GM18517 (cell line): ENCODE measurements at regions not wholly inside any gene's neighbourhood (a gene's known extent, or its start where the extent isn't known, plus 50 kb on each side); places are given as distances from the start of the nearest gene placed in this dataset.
"Not testable (repeated sequence)": the region's sequence is repeated elsewhere in the genome, so short reads cannot be mapped to it uniquely, and the experiment has no call there.

Source experiments
- ATAC-seq: cut with Tn5 transposase; IDR thresholded peaks from one replicate; pipeline ENCODE4 v1.9.1; 2021; ENCODE audit warnings: mild to moderate bottlenecking, moderate library complexity; ENCODE audit not compliant: unreplicated experiment

- no peak for ATAC-seq
These were observed 628.6 kb upstream of the POM121L12 start for GRCh38 chr7:52406808-52407207.

GRCh38 chr7:52382731-52383130 is 652.7 kb upstream of the POM121L12 start:
- no peak for ATAC-seq

DNA sequence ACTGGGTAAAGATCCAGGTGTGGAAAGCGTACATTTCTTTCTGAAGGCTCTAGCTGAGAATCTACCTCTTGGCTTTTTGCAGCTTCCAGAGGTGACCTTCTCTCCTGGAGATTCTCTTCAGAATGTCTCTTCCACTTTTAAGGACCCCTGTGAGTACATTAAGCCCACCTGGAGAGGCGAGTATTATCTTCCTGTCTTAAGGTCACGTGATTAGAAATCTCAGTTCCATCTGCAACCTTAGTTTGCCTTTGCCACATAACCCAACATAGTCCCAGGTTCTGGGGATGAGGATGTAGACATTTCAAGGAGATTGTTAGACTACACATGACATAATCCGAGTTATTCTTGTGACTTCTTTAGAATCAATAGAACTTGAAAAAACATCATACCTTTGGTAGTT is 665.5 kb upstream of the POM121L12 start:
- no peak for ATAC-seq

GRCh38 chr7:52365349-52365748 is 670.1 kb upstream of the POM121L12 start:
- no peak for ATAC-seq

- ATAC-seq, result no peak
These were observed 672.9 kb upstream of the POM121L12 start for GRCh38 chr7:52362521-52362920.

DNA sequence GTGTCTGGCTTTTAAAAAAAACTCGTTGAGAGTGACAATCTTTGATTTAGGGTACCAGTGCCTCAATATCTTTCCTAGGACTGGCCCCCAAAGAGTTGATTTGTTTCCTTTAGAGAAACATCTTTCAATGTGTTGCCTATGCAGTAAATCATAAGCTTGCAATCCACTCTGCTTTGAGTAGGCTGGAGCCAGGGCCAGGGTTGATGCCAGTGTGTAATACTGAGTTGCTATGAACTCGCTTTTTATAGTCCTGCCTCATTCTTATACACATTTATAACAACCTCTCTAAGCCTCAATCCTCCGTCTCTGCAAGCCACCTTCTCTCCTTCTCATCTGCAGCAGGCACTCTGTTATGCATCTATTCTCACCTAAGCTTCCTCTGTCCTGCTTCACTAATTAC is 674.9 kb upstream of the POM121L12 start:
- no peak for ATAC-seq

GRCh38 chr7:52355053-52355452 is 680.4 kb upstream of the POM121L12 start:
- no peak for ATAC-seq

DNA sequence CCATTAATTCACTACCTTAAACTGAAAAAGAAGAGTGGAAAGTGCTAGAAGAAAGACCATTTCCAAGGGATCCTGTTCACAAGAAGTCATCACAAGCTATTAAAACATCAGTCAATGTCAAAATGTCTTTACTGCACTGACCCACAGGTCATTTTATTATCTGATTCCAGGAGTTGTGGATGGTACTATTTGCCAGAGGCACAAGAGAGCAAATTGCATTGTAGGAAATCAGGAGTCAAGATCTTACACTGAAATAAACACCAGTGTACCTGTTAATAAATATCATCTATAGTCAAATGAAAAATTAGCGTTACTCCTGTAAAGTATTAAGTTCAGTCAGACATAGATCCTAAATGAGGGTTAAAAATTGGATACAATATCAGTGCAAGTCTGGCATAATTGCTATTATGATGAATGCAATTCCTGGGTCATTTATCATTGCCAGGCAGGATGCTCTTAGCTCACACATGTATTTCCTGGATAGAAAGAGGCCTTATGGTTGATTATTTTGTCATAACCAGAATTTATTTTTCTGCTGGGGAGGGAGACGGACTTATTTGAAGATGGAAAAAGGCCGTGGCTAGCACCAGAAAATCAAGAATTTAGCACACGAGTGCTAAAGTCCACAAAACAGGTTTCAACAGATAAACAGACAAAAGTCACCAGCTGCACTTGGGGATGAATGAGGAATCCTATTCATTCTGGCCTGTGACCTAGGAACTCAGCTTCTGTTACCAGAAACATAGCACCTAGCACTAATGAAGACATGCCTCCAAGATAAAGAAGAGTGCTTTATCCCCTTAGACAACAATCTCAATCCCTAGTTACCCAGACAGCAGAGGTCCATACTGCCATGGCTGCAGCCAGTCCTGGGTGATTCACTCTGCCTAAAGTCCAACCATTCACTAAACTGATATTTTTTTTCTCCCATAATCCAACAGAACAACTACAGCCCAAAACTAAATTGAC is 683.1 kb upstream of the POM121L12 start:
- no peak for ATAC-seq

DNA sequence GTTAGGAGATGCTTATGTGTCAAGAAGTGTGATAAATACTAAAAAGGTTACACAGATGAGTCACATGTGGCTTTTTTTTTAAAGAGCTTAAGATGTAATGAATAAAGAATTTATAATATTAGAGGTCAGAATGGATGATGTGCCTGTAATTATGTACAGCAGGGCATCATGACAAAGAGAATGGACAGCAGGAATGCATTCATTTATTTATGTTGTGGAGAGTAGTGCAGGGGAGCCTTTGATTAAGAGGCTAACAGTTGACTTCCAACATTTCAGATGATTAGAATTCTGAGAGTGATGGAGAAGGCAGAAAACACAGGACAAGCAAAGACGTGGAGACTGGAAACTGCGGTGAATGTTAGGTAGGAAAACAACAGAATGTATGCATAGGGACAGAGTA is 691.4 kb upstream of the POM121L12 start:
- no peak for ATAC-seq

- no peak for ATAC-seq
These were observed 695.4 kb upstream of the POM121L12 start for GRCh38 chr7:52340067-52340466.

- not testable (repeated sequence) for ATAC-seq
These were observed 707.1 kb upstream of the POM121L12 start for GRCh38 chr7:52328328-52328727.

DNA sequence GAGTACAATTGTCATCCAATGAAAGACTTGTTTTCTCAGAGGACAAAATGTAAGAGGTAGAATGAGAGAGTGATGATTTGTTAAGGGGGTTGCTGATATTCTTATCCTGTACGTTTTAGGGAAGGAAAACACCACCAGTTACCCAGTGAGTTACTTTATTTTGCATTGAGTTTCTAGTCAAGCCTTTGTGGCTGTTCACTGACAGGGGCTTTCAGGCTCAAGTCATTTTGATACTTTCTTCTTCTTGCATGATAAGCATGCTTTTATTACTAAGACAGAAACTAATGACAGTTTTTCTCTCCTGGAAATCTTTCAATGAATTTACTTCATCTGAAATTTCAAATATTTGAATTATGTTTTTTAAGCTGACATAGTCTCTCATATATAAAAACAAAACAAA is 710.2 kb upstream of the POM121L12 start:
- ATAC-seq, result no peak

GRCh38 chr7:52323202-52323746 is 712.2 kb upstream of the POM121L12 start:
- ATAC-seq, result no peak

DNA sequence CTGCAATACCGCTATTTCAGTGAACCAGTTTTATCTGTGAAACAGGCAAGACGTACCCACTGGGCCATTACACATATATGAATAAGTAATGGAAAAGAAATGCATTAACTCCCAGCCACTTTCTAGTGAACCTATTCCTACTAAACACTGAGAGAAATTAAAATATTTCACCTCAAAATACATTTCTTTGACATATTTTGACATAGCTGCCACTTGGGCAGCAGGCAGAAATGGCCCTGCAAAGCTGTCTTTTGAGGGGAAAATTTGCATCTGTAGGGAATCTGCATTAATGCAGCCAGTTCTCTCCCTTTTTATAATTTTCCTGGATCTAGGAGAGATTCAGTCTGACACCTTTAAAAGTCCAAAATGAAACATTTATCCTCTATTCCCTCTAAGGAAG is 714.8 kb upstream of the POM121L12 start:
- no peak for ATAC-seq

DNA sequence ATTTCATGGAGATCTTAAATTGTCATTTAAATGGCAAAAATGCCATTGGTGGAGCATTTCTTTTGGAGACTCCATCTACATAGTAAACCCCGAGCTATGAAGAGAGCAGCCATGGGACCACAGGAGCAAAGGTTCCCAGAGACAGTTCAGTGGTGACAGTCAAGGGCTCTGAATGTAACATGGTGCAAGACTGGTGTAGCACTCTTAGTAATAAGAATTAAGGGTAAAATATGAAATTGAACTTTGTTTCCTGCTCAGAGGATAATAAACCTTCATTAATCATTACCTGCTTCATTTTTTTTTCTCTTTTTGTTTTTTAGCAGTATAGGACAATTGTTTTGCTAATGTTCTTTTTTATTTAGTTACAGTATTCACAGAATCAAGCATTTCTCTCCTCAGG is 717.5 kb upstream of the POM121L12 start:
- ATAC-seq, result no peak

DNA sequence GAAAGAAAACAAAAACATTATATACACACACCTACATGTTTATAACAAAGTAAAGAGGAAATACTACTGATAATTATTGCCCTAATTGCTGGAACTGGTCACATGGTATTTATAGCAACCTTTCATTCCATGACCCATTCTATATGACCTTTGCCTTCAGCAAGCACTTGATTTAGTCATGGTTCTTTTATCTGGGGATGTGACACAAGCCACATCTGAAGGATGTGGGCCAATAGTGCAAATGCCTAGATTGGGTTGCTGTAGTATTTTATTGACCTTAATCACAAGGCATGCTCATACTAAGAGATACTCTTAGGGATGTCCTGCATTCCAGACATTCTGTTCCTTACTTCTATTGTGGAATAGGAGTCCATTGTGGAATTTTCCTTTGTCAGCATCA is 723.5 kb upstream of the POM121L12 start:
- ATAC-seq, result no peak

- ATAC-seq, result no peak
These were observed 725.8 kb upstream of the POM121L12 start for GRCh38 chr7:52309631-52310030.

GRCh38 chr7:52302765-52303520 is 732.5 kb upstream of the POM121L12 start:
- no peak for ATAC-seq

DNA sequence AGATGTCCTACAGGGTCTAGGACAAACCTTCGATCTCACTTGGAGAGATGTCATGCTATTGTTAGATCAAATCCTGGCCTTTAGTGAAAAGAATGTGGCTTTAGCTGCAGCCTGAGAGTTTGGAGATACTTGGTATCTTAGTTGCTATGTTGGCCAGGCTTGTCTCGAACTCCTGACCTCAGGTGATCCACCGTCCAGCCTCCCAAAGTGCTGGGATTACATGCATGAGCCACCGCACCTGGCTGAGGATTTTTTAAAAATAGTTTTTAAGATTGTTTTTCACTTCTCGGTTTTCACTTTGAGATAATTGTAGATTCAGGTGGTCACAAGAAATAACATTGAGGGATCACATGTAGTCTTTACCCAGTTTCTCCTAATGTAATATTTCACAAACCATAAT is 738.3 kb upstream of the POM121L12 start:
- ATAC-seq, result no peak

GRCh38 chr7:52294942-52295341 is 740.5 kb upstream of the POM121L12 start:
- ATAC-seq, result no peak

DNA sequence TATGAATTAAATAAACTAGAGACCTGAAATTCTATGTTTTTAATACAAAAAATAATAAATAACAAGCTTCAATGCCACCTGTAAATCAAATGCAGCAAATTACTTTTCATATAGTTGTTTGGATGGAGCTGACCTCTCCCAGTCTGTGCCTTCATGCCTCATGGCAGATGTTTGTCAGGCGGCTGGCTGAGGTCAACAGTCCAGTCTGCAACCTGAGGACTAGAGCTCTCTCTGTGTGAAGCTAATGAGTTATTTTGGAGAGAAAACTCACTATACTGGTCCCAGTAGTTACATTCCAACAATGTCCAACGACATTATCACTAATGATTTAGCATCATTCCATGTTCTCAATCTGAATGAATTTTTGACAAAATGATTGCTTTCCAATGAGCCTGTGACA is 746.2 kb upstream of the POM121L12 start:
- no peak for ATAC-seq

DNA sequence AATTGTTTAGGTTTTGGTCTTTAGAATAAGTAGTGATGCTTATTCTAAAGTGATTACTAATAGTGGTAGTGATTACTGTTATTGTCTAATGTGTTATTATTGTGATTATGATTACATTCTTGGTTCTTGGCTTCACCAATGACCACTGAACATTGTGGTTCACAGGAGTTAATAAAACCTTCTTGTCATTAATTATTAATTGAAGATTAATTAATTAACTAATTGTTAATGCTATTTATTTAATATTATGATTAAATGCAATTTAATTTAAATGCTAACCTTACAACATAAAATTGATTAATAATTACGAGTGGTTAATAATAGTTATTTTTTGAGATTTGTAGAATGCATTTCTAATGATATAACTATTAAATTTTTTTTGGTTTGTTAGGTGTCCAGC is 747.7 kb upstream of the POM121L12 start:
- ATAC-seq, result no peak
